Osteoblast (primary cell): ENCODE measurements at regions not wholly inside any gene's neighbourhood (a gene's known extent, or its start where the extent isn't known, plus 50 kb on each side); places are given as distances from the start of the nearest gene placed in this dataset.

ENCODE experiments used
- DNase-seq: peaks from one replicate; pipeline ENCODE4 v3.0.0; 2011; ENCODE audit warnings: low spot score, mixed read lengths; ENCODE audit not compliant: insufficient read length; ENCODE audit errors: missing footprints
- H2AFZ ChIP-seq: 2 replicates; pipeline ENCODE4 v1.6.0; 2011; ENCODE audit warnings: mild to moderate bottlenecking, low read length
- H3K27ac ChIP-seq: 2 replicates; pipeline ENCODE4 v1.5.1; 2011; ENCODE audit warnings: mild to moderate bottlenecking, low read depth, low read length, moderate library complexity
- H3K27me3 ChIP-seq: 2 replicates; pipeline ENCODE4 v1.6.0; 2012; ENCODE audit warnings: mild to moderate bottlenecking, control low read depth, inconsistent platforms, low read length, moderate library complexity; ENCODE audit not compliant: insufficient read depth
- H3K36me3 ChIP-seq: 2 replicates; pipeline ENCODE4 v1.5.1; 2011; ENCODE audit warnings: mild to moderate bottlenecking, low read length, control low read depth, moderate library complexity; ENCODE audit not compliant: insufficient read depth
- H3K4me1 ChIP-seq: 2 replicates; pipeline ENCODE4 v1.5.1; 2011; ENCODE audit warnings: mild to moderate bottlenecking, low read length, control low read depth, moderate library complexity; ENCODE audit not compliant: insufficient read depth
- H3K4me2 ChIP-seq: 2 replicates; pipeline ENCODE4 v1.6.0; 2011; ENCODE audit warnings: mild to moderate bottlenecking, low read length; ENCODE audit not compliant: insufficient read depth
- H3K4me3 ChIP-seq: fragments of 200-600 bp; sonication (generic); 3 replicates; pipeline ENCODE4 v1.5.1; 2012; ENCODE audit warnings: mild to moderate bottlenecking, low read length, inconsistent platforms; ENCODE audit not compliant: insufficient read depth
- H3K79me2 ChIP-seq: 2 replicates; pipeline ENCODE4 v1.6.0; 2012; ENCODE audit warnings: mild to moderate bottlenecking, low read length, control low read depth, inconsistent platforms; ENCODE audit not compliant: insufficient read depth
- H3K9me3 ChIP-seq: 2 replicates; pipeline ENCODE4 v1.5.1; 2011; ENCODE audit warnings: low read depth, low read length, control low read depth
- H4K20me1 ChIP-seq: 2 replicates; pipeline ENCODE4 v1.6.0; 2012; ENCODE audit warnings: mild to moderate bottlenecking, low read length, control low read depth; ENCODE audit not compliant: insufficient read depth
- CTCF ChIP-seq: IDR thresholded peaks from 2 replicates; pipeline ENCODE4 v1.5.1; 2011; ENCODE audit warnings: mild to moderate bottlenecking, low read depth, low read length, moderate library complexity; ENCODE audit errors: extremely low read depth

- no peak overlapping the region for H3K4me3 ChIP-seq
- TF ChIP-seq CTCF: no peak
- no peak for DNase-seq
Measured at GRCh38 chr2:156810094-156810493, 373.9 kb downstream of the GPD2 start.

GRCh38 chr2:156812496-156812895 is 376.3 kb downstream of the GPD2 start:
- Histone ChIP-seq H4K20me1 (no peaks in the 10 kb centered on the region), H3K4me2 (no peak overlapping the region), H3K4me3 (no peak overlapping the region), H3K36me3 (no peaks in the 10 kb centered on the region), H3K9me3 (no peaks in the 10 kb centered on the region), H3K4me1 (no peaks in the 10 kb centered on the region), H3K27me3 (no peaks in the 10 kb centered on the region), H3K27ac (no peak overlapping the region), H2AFZ (no peak overlapping the region), H3K79me2 (no peaks in the 10 kb centered on the region)
- TF ChIP-seq CTCF: no peak
- no peak for DNase-seq

More at GRCh38 chr2:156810094-156810493, 373.9 kb downstream of the GPD2 start:
- H2AFZ ChIP-seq: no peak overlapping the region
- no peaks in the 10 kb centered on the region for H3K9me3 ChIP-seq
- H3K79me2 ChIP-seq: no peaks in the 10 kb centered on the region
- H3K4me1 ChIP-seq: no peaks in the 10 kb centered on the region
- no peak overlapping the region for H3K4me2 ChIP-seq
- H4K20me1 ChIP-seq: no peaks in the 10 kb centered on the region
- no peaks in the 10 kb centered on the region for H3K36me3 ChIP-seq
- H3K27ac ChIP-seq: no peak overlapping the region
- no peaks in the 10 kb centered on the region for H3K27me3 ChIP-seq

- DNase-seq: no peak
- no peaks in the 10 kb centered on the region for H3K9me3 ChIP-seq
- no peaks in the 10 kb centered on the region for H3K4me1 ChIP-seq
- no peak for TF ChIP-seq CTCF
- H3K27me3 ChIP-seq: no peaks in the 10 kb centered on the region
- no peak overlapping the region for H3K4me2 ChIP-seq
- no peaks in the 10 kb centered on the region for H4K20me1 ChIP-seq
- no peak overlapping the region for H3K4me3 ChIP-seq
- no peak overlapping the region for H2AFZ ChIP-seq
- no peak overlapping the region for H3K27ac ChIP-seq
- H3K36me3 ChIP-seq: no peaks in the 10 kb centered on the region
- H3K79me2 ChIP-seq: no peaks in the 10 kb centered on the region
Measured at GRCh38 chr2:156817430-156817829, 381.3 kb downstream of the GPD2 start.

- H3K4me1 ChIP-seq: no peaks in the 10 kb centered on the region
Measured at GRCh38 chr2:156818221-156818620, 382.0 kb downstream of the GPD2 start.

More at GRCh38 chr2:156818221-156818620, 382.0 kb downstream of the GPD2 start:
- Histone ChIP-seq H3K9me3 (no peaks in the 10 kb centered on the region), H3K4me2 (no peak overlapping the region), H3K27me3 (no peaks in the 10 kb centered on the region), H3K36me3 (no peaks in the 10 kb centered on the region), H4K20me1 (no peaks in the 10 kb centered on the region), H3K27ac (no peak overlapping the region), H2AFZ (no peak overlapping the region), H3K79me2 (no peaks in the 10 kb centered on the region), H3K4me3 (no peak overlapping the region)
- no peak for TF ChIP-seq CTCF
- DNase-seq: no peak
